C4-2B (cell line): ENCODE measurements at regions not wholly inside any gene's neighbourhood (a gene's known extent, or its start where the extent isn't known, plus 50 kb on each side); places are given as distances from the start of the nearest gene placed in this dataset.
"Not testable (repeated sequence)": the region's sequence is repeated elsewhere in the genome, so short reads cannot be mapped to it uniquely, and the experiment has no call there.

Experiments
- H3K27ac ChIP-seq: fragments of 450-650 bp; 2 replicates; pipeline ENCODE4 v1.5.1; 2017
- ZFX ChIP-seq: fragments of 450-650 bp; IDR thresholded peaks from 2 replicates; pipeline ENCODE4 v1.6.1; 2017
- TF ChIP-seq, protein P1 (sequence below): fragments of 450-650 bp; conservative IDR thresholded peaks from 2 replicates; pipeline ENCODE4 v1.5.1; 2017; ENCODE audit warnings: mild to moderate bottlenecking

DNA sequence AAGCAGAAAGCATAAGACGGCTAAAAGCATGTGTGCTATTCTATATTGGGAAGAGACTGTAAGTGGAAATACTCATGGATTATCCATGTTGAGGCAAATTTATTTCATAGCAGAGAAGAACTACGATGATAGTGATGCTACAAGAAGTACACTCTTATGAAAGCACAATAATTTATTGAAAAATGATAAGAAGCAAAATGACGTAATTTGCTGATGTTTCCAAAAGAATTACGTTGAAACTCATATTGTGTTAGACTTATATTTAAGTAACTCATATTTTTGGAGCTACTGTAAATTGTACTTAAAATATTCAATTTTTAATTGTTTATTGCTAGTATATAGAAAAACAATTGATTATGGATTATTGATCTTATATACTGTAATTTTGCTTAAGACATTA is 1622.5 kb downstream of the REEP3 start:
- no peak for TF ChIP-seq ZFX
- TF ChIP-seq, protein P1, sequence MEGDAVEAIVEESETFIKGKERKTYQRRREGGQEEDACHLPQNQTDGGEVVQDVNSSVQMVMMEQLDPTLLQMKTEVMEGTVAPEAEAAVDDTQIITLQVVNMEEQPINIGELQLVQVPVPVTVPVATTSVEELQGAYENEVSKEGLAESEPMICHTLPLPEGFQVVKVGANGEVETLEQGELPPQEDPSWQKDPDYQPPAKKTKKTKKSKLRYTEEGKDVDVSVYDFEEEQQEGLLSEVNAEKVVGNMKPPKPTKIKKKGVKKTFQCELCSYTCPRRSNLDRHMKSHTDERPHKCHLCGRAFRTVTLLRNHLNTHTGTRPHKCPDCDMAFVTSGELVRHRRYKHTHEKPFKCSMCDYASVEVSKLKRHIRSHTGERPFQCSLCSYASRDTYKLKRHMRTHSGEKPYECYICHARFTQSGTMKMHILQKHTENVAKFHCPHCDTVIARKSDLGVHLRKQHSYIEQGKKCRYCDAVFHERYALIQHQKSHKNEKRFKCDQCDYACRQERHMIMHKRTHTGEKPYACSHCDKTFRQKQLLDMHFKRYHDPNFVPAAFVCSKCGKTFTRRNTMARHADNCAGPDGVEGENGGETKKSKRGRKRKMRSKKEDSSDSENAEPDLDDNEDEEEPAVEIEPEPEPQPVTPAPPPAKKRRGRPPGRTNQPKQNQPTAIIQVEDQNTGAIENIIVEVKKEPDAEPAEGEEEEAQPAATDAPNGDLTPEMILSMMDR: no peak

DNA sequence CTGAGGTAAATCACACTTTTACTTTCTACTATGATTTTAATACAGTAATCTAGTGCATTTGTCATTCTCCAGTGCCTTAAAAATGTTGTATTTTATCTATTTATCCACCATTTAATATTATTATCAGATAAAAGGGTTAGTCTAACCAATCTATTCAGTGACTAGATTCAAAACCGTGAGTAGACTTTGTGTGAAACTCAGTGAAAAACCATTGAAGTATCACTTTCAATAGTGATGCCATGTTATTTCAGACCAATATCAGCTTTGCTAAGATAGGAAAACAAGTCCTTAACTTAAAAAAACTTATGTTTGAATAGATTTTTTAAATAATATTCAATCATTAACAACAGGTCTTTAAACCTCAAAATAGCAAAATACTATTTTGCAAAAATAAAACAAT is 1628.7 kb downstream of the REEP3 start:
- no peak overlapping the region for H3K27ac ChIP-seq
- TF ChIP-seq, protein P1: no peak
- no peak for TF ChIP-seq ZFX

More for the DNA sequence above, 1622.5 kb downstream of the REEP3 start:
- H3K27ac ChIP-seq: no peak overlapping the region

DNA sequence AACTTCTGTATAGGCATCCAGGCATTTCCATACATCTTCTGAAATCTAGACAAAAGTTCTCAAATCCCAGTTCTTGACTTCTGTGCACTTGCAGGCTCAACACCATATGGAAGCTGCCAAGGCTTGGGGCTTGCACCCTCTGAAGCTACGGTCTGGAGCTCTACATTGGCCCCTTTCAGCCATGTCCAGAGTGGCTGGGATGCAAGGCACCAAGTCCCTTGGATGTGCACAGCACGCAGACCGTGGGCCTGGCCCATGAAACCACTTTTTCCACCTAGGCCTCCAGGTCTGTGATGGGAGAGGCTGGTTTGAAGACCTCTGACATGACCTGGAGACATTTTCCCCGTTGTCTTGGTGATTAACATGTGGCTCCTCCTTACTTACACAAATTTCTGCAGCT is 1645.1 kb downstream of the REEP3 start:
- H3K27ac ChIP-seq: no peak overlapping the region
- TF ChIP-seq ZFX: no peak

DNA sequence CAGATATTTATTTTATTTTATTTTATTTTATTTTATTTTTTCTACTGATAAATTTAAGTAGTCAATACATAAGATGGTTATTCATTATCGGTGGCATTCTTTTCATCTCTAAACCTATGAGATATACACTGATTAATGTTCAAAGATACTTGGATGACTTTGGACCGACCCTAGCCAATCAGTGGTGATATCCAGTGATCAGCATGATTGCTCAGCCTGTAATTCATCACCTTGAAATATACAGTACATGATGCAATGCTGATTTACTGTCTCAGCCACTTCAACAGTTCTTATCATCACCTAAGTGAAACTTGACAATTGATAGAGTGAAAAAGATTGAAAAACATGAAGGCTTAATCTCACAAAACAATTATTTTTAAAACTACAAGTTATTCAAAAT is 1651.0 kb downstream of the REEP3 start:
- no peak overlapping the region for H3K27ac ChIP-seq

DNA sequence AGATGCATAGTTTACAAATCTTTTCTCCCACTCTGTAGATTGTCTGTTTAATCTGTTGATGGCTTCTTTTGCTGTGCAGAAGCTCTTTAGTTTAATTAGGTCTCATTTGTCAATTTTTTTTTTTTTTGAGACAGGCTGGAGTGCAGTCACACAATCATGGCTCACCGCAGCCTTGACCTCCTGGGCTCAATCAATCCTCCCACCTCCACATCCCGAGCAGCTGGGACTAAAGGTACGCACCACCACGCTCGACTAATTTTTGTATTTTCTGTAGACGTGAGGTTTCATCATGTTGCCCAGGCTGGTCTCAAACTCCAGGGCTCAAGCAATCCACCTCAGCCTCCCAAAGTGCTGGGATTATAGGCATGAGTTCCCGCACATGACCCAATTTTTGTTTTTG is 1655.8 kb downstream of the REEP3 start:
- H3K27ac ChIP-seq: no peak overlapping the region
- TF ChIP-seq, protein P1: no peak
- no peak for TF ChIP-seq ZFX

More for the DNA sequence above, 1651.0 kb downstream of the REEP3 start:
- TF ChIP-seq, protein P1: no peak
- TF ChIP-seq ZFX: no peak

DNA sequence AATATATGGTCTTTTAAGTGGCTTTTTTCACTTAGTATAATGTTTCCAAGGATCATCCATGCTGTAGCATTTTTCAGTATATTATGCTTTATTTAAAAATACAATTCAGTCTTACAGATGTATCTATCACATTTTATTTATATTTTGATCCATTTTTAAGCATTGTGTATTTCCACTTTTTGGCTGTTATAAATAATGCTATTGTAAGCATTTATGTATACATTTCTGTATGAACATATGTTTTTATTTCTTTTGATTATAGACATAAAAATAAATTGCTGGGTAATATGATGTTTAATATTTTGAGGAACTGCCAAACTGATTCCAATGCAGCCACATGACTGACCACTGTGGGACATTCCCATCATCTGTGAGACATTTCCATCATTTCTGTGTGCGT is 1662.0 kb downstream of the REEP3 start:
- no peak overlapping the region for H3K27ac ChIP-seq
- TF ChIP-seq ZFX: no peak
- TF ChIP-seq, protein P1: no peak

DNA sequence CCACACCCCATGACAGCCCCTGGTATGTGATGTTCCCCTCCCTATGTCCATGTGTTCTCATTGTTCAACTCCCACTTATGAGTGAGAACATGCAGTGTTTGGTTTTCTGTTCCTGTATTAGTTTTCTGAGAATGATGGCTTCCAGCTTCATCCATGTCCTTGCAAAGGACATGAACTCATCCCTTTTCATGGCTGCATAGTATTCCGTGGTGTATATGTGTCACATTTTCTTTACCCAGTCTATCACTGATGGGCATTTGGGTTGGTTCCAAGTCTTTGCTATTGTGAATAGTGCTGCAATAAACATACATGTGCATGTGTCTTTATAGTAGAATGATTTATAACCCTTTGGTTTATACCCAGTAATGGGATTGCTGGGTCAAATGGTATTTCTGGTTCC is 1665.5 kb downstream of the REEP3 start:
- not testable (repeated sequence) for H3K27ac ChIP-seq

DNA sequence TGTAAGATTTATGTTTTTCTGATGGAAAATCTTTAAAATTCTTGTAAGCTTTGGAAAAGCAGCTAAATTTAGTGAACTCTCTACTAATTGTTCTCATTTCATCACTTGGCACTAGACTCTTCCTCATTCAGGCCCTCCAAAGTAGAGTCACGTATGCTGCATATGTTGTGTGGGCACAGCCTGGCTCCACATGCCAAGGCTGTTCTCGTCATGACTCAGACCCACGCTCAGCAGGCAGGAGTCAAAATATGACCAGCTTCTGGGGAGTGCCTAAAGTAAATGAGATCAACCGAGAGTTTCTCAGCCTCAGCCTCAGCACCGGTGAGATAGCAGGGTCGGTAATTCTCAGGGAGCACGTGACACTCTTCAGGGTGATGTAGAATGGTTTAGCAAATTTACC is 1672.9 kb downstream of the REEP3 start:
- no peak overlapping the region for H3K27ac ChIP-seq
- no peak for TF ChIP-seq ZFX
- TF ChIP-seq, protein P1: no peak

DNA sequence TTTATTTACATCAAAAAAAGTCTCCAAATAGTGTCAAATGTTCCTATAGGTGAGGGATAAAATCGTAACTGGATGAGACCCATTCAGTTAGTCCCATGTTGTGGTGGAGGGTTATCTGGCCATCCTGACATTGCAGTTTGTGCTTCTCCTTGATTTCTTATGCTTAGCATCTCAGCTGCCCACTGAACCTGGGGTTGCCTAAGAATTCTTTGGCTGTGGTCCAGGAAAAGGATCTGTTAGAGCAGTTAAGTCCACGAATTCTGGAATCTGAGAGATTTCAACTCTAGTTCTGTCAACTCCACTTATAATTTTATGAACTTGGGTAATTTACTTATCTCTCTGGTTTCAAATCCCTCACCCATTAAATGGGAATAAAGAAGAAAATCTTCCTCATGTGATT is 1673.4 kb downstream of the REEP3 start:
- TF ChIP-seq ZFX: no peak
- TF ChIP-seq, protein P1: no peak
- no peak overlapping the region for H3K27ac ChIP-seq
